CD14-positive monocyte (primary cell): ENCODE measurements at regions not wholly inside any gene's neighbourhood (a gene's known extent, or its start where the extent isn't known, plus 50 kb on each side); places are given as distances from the start of the nearest gene placed in this dataset.

Source experiments
- DNase-seq, 3 donors: peaks; one replicate each; pipeline ENCODE4 v3.0.0-alpha.2; 2011 to 2022
- H2AFZ ChIP-seq: 2 replicates; pipeline ENCODE4 v1.6.0; 2012; ENCODE audit warnings: mild to moderate bottlenecking, low read depth, low read length, inconsistent platforms; ENCODE audit not compliant: insufficient read depth, poor library complexity, severe bottlenecking
- H3K27ac ChIP-seq, 2 donors: 1 replicate in 1 of 2; 2 replicates in 1 of 2; pipeline ENCODE4 v1.5.1; 2012 to 2013; ENCODE audit warnings: low read length in 2 of 2, control low read depth in 1 of 2, inconsistent platforms in 1 of 2, low read depth in 1 of 2, mild to moderate bottlenecking in 1 of 2
- H3K27me3 ChIP-seq, 2 donors: one replicate each; pipeline versions ENCODE4 v1.6.0 to v1.6.1; 2011 to 2013; ENCODE audit warnings: low read length in 2 of 2; ENCODE audit not compliant: control insufficient read depth in 2 of 2, insufficient read depth in 2 of 2
- H3K36me3 ChIP-seq, 2 donors: replicated peaks in 1 of 2; 1 replicate in 1 of 2; 2 replicates in 1 of 2; pipeline versions ENCODE4 v1.5.1 to v1.6.1; 2012 to 2013; ENCODE audit warnings: low read length in 2 of 2, control low read depth in 1 of 2, inconsistent platforms in 1 of 2, mild to moderate bottlenecking in 1 of 2; ENCODE audit not compliant: insufficient read depth in 2 of 2, control insufficient read depth in 1 of 2
- H3K4me1 ChIP-seq, 2 donors: 1 replicate in 1 of 2; 2 replicates in 1 of 2; pipeline versions ENCODE4 v1.5.1 to v1.6.1; 2012 to 2013; ENCODE audit warnings: low read length in 2 of 2, control low read depth in 1 of 2, inconsistent platforms in 1 of 2, mild to moderate bottlenecking in 1 of 2, moderate library complexity in 1 of 2; ENCODE audit not compliant: insufficient read depth in 2 of 2, control insufficient read depth in 1 of 2
- H3K4me2 ChIP-seq: replicated peaks from 2 replicates; pipeline ENCODE3; 2012; ENCODE audit warnings: low read length, moderate library complexity, mild to moderate bottlenecking; ENCODE audit not compliant: poor library complexity, severe bottlenecking; ENCODE audit errors: extremely low read depth
- H3K4me3 ChIP-seq, 3 experiments: fragments of 200-600 bp in 1 of 3; sonication (generic) in 1 of 3; replicated peaks in 1 of 3; 1 replicate in 2 of 3; 2 replicates in 1 of 3; pipeline ENCODE4 v1.5.1; 2011 to 2013; ENCODE audit warnings: low read length in 3 of 3, mild to moderate bottlenecking in 3 of 3, control low read depth in 2 of 3, low read depth in 2 of 3, inconsistent platforms in 1 of 3, moderate library complexity in 1 of 3
- H3K79me2 ChIP-seq: 2 replicates; pipeline ENCODE4 v1.6.0; 2012; ENCODE audit warnings: mild to moderate bottlenecking, control low read depth, inconsistent platforms, low read length, moderate library complexity; ENCODE audit not compliant: insufficient read depth
- H3K9ac ChIP-seq: 2 replicates; pipeline ENCODE4 v1.6.0; 2017; ENCODE audit warnings: low read length, mild to moderate bottlenecking; ENCODE audit not compliant: insufficient read depth, poor library complexity, severe bottlenecking
- H3K9me3 ChIP-seq, 2 donors: replicated peaks in 1 of 2; 1 replicate in 1 of 2; 2 replicates in 1 of 2; pipeline versions ENCODE4 v1.5.1 to v1.6.1; 2012 to 2013; ENCODE audit warnings: low read length in 2 of 2, control low read depth in 1 of 2; ENCODE audit not compliant: control insufficient read depth in 1 of 2, insufficient read depth in 1 of 2
- H4K20me1 ChIP-seq: 2 replicates; pipeline ENCODE4 v1.6.0; 2012; ENCODE audit warnings: mild to moderate bottlenecking, low read length, control low read depth, moderate library complexity; ENCODE audit not compliant: insufficient read depth
- H3K27ac Mint-ChIP-seq, 7 donors: one replicate each; pipeline ENCODE4 v1.8.0; 2020; ENCODE audit warnings: mild to moderate bottlenecking in 7 of 7, mixed read lengths in 7 of 7, moderate library complexity in 6 of 7, inconsistent platforms in 2 of 7
- H3K27me3 Mint-ChIP-seq, 3 donors: one replicate each; pipeline ENCODE4 v1.8.0; 2021 to 2022; ENCODE audit warnings: low read depth in 3 of 3, mild to moderate bottlenecking in 3 of 3, mixed read lengths in 3 of 3, moderate library complexity in 3 of 3, inconsistent platforms in 1 of 3
- H3K36me3 Mint-ChIP-seq, 2 donors: one replicate each; pipeline ENCODE4 v1.8.0; 2020; ENCODE audit warnings: mixed read lengths in 2 of 2, inconsistent platforms in 1 of 2, mild to moderate bottlenecking in 1 of 2
- H3K4me1 Mint-ChIP-seq: one replicate; pipeline ENCODE4 v1.8.0; 2020; ENCODE audit warnings: mild to moderate bottlenecking, mixed read lengths
- H3K4me3 Mint-ChIP-seq, 2 donors: one replicate each; pipeline ENCODE4 v1.8.0; 2020; ENCODE audit warnings: mild to moderate bottlenecking in 2 of 2, mixed read lengths in 2 of 2, moderate library complexity in 1 of 2
- H3K9me3 Mint-ChIP-seq, 7 donors: one replicate each; pipeline ENCODE4 v1.8.0; 2020 to 2022; ENCODE audit warnings: mixed read lengths in 7 of 7, mild to moderate bottlenecking in 6 of 7, moderate library complexity in 6 of 7, inconsistent platforms in 2 of 7
- CTCF ChIP-seq: fragments of 200-600 bp; IDR thresholded peaks from one replicate; pipeline ENCODE4 v1.8.0; 2022; ENCODE audit warnings: antibody characterized with exemption, mild to moderate bottlenecking
- WGBS: methylation state at CpG from one replicate; pipeline ENCODE4 v1.1.5; 2013; ENCODE audit warnings: missing lambda C conversion rate; ENCODE audit not compliant: insufficient coverage; 5-methylcytosine and 5-hydroxymethylcytosine counted together
- intact Hi-C, 2 donors: fragments of 100-400 bp; cut with micrococcal nuclease; formaldehyde crosslinking; loops; one replicate each; pipeline versions ENCODE4 v1.15.0 to v1.15.1; 2023

GRCh38 chr12:107488666-107489065, 196.9 kb upstream of the PWP1 start:
- 0% methylated on average over 1 of the region's 2 CpGs for WGBS
- H4K20me1 ChIP-seq, result no peaks in the 10 kb centered on the region

GRCh38 chr12:107490010-107490409, 195.6 kb upstream of the PWP1 start:
- H3K4me1 Mint-ChIP-seq, result peaks cover 21% of the 10 kb centered on the region
- H3K4me3 ChIP-seq, result no peak overlapping the region
- H3K4me2 ChIP-seq, result no peak overlapping the region

More at GRCh38 chr12:107488666-107489065, 196.9 kb upstream of the PWP1 start:
- no peak for DNase-seq
- no peak overlapping the region for H3K4me2 ChIP-seq
- no peaks in the 10 kb centered on the region for H3K27me3 ChIP-seq
- Mint-ChIP-seq H3K36me3 (no peaks in the 10 kb centered on the region), H3K4me1 (peaks cover 21% of the 10 kb centered on the region), H3K4me3 (no peak overlapping the region), H3K27ac (no peak overlapping the region), H3K27me3 (peaks cover 0 to 2% (median 2%) of the 10 kb centered on the region in 3 donors), H3K9me3 (no peaks in the 10 kb centered on the region)
- no peaks in the 10 kb centered on the region for H3K36me3 ChIP-seq
- no peak overlapping the region for H3K27ac ChIP-seq
- H2AFZ ChIP-seq, result no peak overlapping the region
- H3K9me3 ChIP-seq, result no peaks in the 10 kb centered on the region
- no peaks in the 10 kb centered on the region for H3K79me2 ChIP-seq
- no peak for TF ChIP-seq CTCF
- intact Hi-C loops, result no loop called here
- no peak overlapping the region for H3K9ac ChIP-seq
- H3K4me3 ChIP-seq, result no peak overlapping the region
- H3K4me1 ChIP-seq, result peaks cover 7 to 11% of the 10 kb centered on the region in 2 donors

More at GRCh38 chr12:107490010-107490409, 195.6 kb upstream of the PWP1 start:
- H4K20me1 ChIP-seq, result no peaks in the 10 kb centered on the region
- intact Hi-C loops, result no loop called here
- H3K79me2 ChIP-seq, result no peaks in the 10 kb centered on the region
- H3K27ac Mint-ChIP-seq, result no peak overlapping the region
- H3K4me3 Mint-ChIP-seq, result no peak overlapping the region
- H2AFZ ChIP-seq, result no peak overlapping the region
- H3K4me1 ChIP-seq, result peaks cover 7 to 11% of the 10 kb centered on the region in 2 donors
- no peaks in the 10 kb centered on the region for H3K36me3 Mint-ChIP-seq
- H3K9me3 Mint-ChIP-seq, result no peaks in the 10 kb centered on the region
- no peak overlapping the region for H3K27ac ChIP-seq
- TF ChIP-seq CTCF, result no peak
- no peaks in the 10 kb centered on the region for H3K27me3 ChIP-seq
- WGBS, result 84% methylated on average over 3 of the region's 3 CpGs
- no peak for DNase-seq
- H3K36me3 ChIP-seq, result no peaks in the 10 kb centered on the region
- H3K27me3 Mint-ChIP-seq, result peaks cover 0 to 2% (median 1%) of the 10 kb centered on the region in 3 donors
- no peak overlapping the region for H3K9ac ChIP-seq
- no peaks in the 10 kb centered on the region for H3K9me3 ChIP-seq
